ENCODE measurements at regions not wholly inside any gene's neighbourhood (a gene's known extent, or its start where the extent isn't known, plus 50 kb on each side); places are given as distances from the start of the nearest gene placed in this dataset.
"Not testable (repeated sequence)": the region's sequence is repeated elsewhere in the genome, so short reads cannot be mapped to it uniquely, and the experiment has no call there.

- not testable (repeated sequence) for H3K27ac ChIP-seq; H3K4me3 ChIP-seq; H3K27me3 ChIP-seq (replicated peaks)
Observed at GRCh38 chr4:124978536-124978935, 266.0 kb upstream of the ANKRD50 start.

GRCh38 chr4:124977045-124977444 is 264.5 kb upstream of the ANKRD50 start:
- no peak for DNase-seq (ENCODE audit: low read depth in 1 of 2, low spot score in 2 of 2)
- Histone ChIP-seq H3K9me3 (replicated peaks) (no peaks in the 10 kb centered on the region), H3K27me3 (replicated peaks) (no peaks in the 10 kb centered on the region), H3K27ac (no peak overlapping the region), H3K36me3 (no peaks in the 10 kb centered on the region), H3K4me3 (no peak overlapping the region), H3K4me1 (replicated peaks) (no peaks in the 10 kb centered on the region)

More at GRCh38 chr4:124978536-124978935, 266.0 kb upstream of the ANKRD50 start:
- not testable (repeated sequence) for DNase-seq (ENCODE audit: low read depth in 1 of 2, low spot score in 2 of 2); H3K9me3 ChIP-seq (replicated peaks); H3K4me1 ChIP-seq (replicated peaks); H3K36me3 ChIP-seq

GRCh38 chr4:124974152-124974551 is 261.6 kb upstream of the ANKRD50 start:
- DNase-seq (ENCODE audit: low read depth in 1 of 2, low spot score in 2 of 2) = no peak
- H3K36me3 ChIP-seq = no peaks in the 10 kb centered on the region

GRCh38 chr4:124973716-124974115 is 261.2 kb upstream of the ANKRD50 start:
- Histone ChIP-seq H3K27ac (no peak overlapping the region), H3K36me3 (no peaks in the 10 kb centered on the region), H3K9me3 (replicated peaks) (peaks cover 3% of the 10 kb centered on the region; the same call in 1 of the 2 replicates), H3K4me3 (no peak overlapping the region), H3K4me1 (replicated peaks) (peaks cover 11% of the 10 kb centered on the region), H3K27me3 (replicated peaks) (no peaks in the 10 kb centered on the region)
- DNase-seq (ENCODE audit: low read depth in 1 of 2, low spot score in 2 of 2) = no peak

More at GRCh38 chr4:124974152-124974551, 261.6 kb upstream of the ANKRD50 start:
- Histone ChIP-seq H3K4me3 (no peak overlapping the region), H3K27me3 (replicated peaks) (no peaks in the 10 kb centered on the region), H3K4me1 (replicated peaks) (peaks cover 11% of the 10 kb centered on the region), H3K9me3 (replicated peaks) (peaks cover 3% of the 10 kb centered on the region; the same call in 1 of the 2 replicates), H3K27ac (no peak overlapping the region)

- no peaks in the 10 kb centered on the region for H3K27me3 ChIP-seq (replicated peaks)
- peaks cover 11% of the 10 kb centered on the region for H3K4me1 ChIP-seq (replicated peaks)
- H3K9me3 ChIP-seq (replicated peaks) = peaks cover 3% of the 10 kb centered on the region; the same call in 1 of the 2 replicates
- no peak overlapping the region for H3K4me3 ChIP-seq
- DNase-seq (ENCODE audit: low read depth in 1 of 2, low spot score in 2 of 2) = peak in 1 of 2 experiments; percentile 52
- H3K36me3 ChIP-seq = no peaks in the 10 kb centered on the region
- peak overlapping the region; percentile 7 for H3K27ac ChIP-seq
Observed at GRCh38 chr4:124970011-124970410, 257.5 kb upstream of the ANKRD50 start.

GRCh38 chr4:124965497-124965891 is 253.0 kb upstream of the ANKRD50 start:
- Histone ChIP-seq H3K27me3 (replicated peaks) (no peaks in the 10 kb centered on the region), H3K4me3 (no peak overlapping the region)

GRCh38 chr4:124964852-124965496 is 252.4 kb upstream of the ANKRD50 start:
- peaks cover 11% of the 10 kb centered on the region for H3K9me3 ChIP-seq (replicated peaks)
- DNase-seq (ENCODE audit: low read depth in 1 of 2, low spot score in 2 of 2) = no peak
- H3K4me3 ChIP-seq = no peak overlapping the region
- H3K27ac ChIP-seq = no peak overlapping the region
- H3K4me1 ChIP-seq (replicated peaks) = peaks cover 4% of the 10 kb centered on the region
- no peaks in the 10 kb centered on the region for H3K36me3 ChIP-seq
- H3K27me3 ChIP-seq (replicated peaks) = no peaks in the 10 kb centered on the region

More at GRCh38 chr4:124965497-124965891, 253.0 kb upstream of the ANKRD50 start:
- Histone ChIP-seq H3K27ac (no peak overlapping the region), H3K9me3 (replicated peaks) (peaks cover 11% of the 10 kb centered on the region), H3K36me3 (no peaks in the 10 kb centered on the region), H3K4me1 (replicated peaks) (peaks cover 7% of the 10 kb centered on the region)
- DNase-seq (ENCODE audit: low read depth in 1 of 2, low spot score in 2 of 2) = no peak

- Histone ChIP-seq H3K36me3 (no peaks in the 10 kb centered on the region), H3K27me3 (replicated peaks) (no peaks in the 10 kb centered on the region), H3K27ac (no peak overlapping the region), H3K4me1 (replicated peaks) (no peaks in the 10 kb centered on the region), H3K4me3 (no peak overlapping the region), H3K9me3 (replicated peaks) (peaks cover 8% of the 10 kb centered on the region)
- DNase-seq (ENCODE audit: low read depth in 1 of 2, low spot score in 2 of 2) = no peak
Observed at GRCh38 chr4:124964251-124964650, 251.7 kb upstream of the ANKRD50 start.

GRCh38 chr4:124961138-124961750 is 248.7 kb upstream of the ANKRD50 start:
- Histone ChIP-seq H3K27ac (no peak overlapping the region), H3K4me3 (no peak overlapping the region), H3K36me3 (no peaks in the 10 kb centered on the region), H3K4me1 (replicated peaks) (no peaks in the 10 kb centered on the region), H3K27me3 (replicated peaks) (no peaks in the 10 kb centered on the region), H3K9me3 (replicated peaks) (peaks cover 8% of the 10 kb centered on the region)
- DNase-seq (ENCODE audit: low read depth in 1 of 2, low spot score in 2 of 2) = no peak

- DNase-seq (ENCODE audit: low read depth in 1 of 2, low spot score in 2 of 2) = no peak
- no peaks in the 10 kb centered on the region for H3K36me3 ChIP-seq
- H3K27me3 ChIP-seq (replicated peaks) = no peaks in the 10 kb centered on the region
- peaks cover 8% of the 10 kb centered on the region for H3K9me3 ChIP-seq (replicated peaks)
- no peaks in the 10 kb centered on the region for H3K4me1 ChIP-seq (replicated peaks)
- H3K27ac ChIP-seq = no peak overlapping the region
- no peak overlapping the region for H3K4me3 ChIP-seq
Observed at GRCh38 chr4:124958847-124959246, 246.3 kb upstream of the ANKRD50 start.

GRCh38 chr4:124955476-124955875 is 242.9 kb upstream of the ANKRD50 start:
- H3K4me1 ChIP-seq (replicated peaks) = peaks cover 8% of the 10 kb centered on the region
- no peaks in the 10 kb centered on the region for H3K9me3 ChIP-seq (replicated peaks)
- no peaks in the 10 kb centered on the region for H3K36me3 ChIP-seq
- no peak overlapping the region for H3K27ac ChIP-seq
- no peaks in the 10 kb centered on the region for H3K27me3 ChIP-seq (replicated peaks)
- no peak overlapping the region for H3K4me3 ChIP-seq
- DNase-seq (ENCODE audit: low read depth in 1 of 2, low spot score in 2 of 2) = no peak

- H3K4me1 ChIP-seq (replicated peaks) = peaks cover 13% of the 10 kb centered on the region
- no peak for DNase-seq (ENCODE audit: low read depth in 1 of 2, low spot score in 2 of 2)
- H3K27ac ChIP-seq = no peak overlapping the region
- no peaks in the 10 kb centered on the region for H3K27me3 ChIP-seq (replicated peaks)
- no peak overlapping the region for H3K4me3 ChIP-seq
- H3K36me3 ChIP-seq = no peaks in the 10 kb centered on the region
- no peaks in the 10 kb centered on the region for H3K9me3 ChIP-seq (replicated peaks)
Observed at GRCh38 chr4:124954046-124954445, 241.5 kb upstream of the ANKRD50 start.

- no peaks in the 10 kb centered on the region for H3K9me3 ChIP-seq (replicated peaks)
- H3K4me1 ChIP-seq (replicated peaks) = peaks cover 19% of the 10 kb centered on the region
- H3K27ac ChIP-seq = no peak overlapping the region
- H3K4me3 ChIP-seq = no peak overlapping the region
- no peaks in the 10 kb centered on the region for H3K27me3 ChIP-seq (replicated peaks)
- H3K36me3 ChIP-seq = no peaks in the 10 kb centered on the region
- no peak for DNase-seq (ENCODE audit: low read depth in 1 of 2, low spot score in 2 of 2)
Observed at GRCh38 chr4:124953486-124953885, 241.0 kb upstream of the ANKRD50 start.

- H3K36me3 ChIP-seq = no peaks in the 10 kb centered on the region
- no peaks in the 10 kb centered on the region for H3K27me3 ChIP-seq (replicated peaks)
- DNase-seq (ENCODE audit: low read depth in 1 of 2, low spot score in 2 of 2) = no peak
- no peak overlapping the region for H3K4me3 ChIP-seq
- H3K4me1 ChIP-seq (replicated peaks) = peaks cover 23% of the 10 kb centered on the region
- H3K27ac ChIP-seq = no peak overlapping the region
- H3K9me3 ChIP-seq (replicated peaks) = no peaks in the 10 kb centered on the region
Observed at GRCh38 chr4:124953061-124953460, 240.5 kb upstream of the ANKRD50 start.
